ENCODE measurements at regions not wholly inside any gene's neighbourhood (a gene's known extent, or its start where the extent isn't known, plus 50 kb on each side); places are given as distances from the start of the nearest gene placed in this dataset.

- intact Hi-C loops (cut with micrococcal nuclease) = no loop called here
- no peak for ATAC-seq
- no peak for DNase-seq
These were observed 68.9 kb upstream of the KDM7A start for GRCh38 chr7:140245611-140246105.

- ATAC-seq (peak; percentile 64), DNase-seq (peak; percentile 37)
- intact Hi-C loops (cut with micrococcal nuclease) = no loop called here
These were observed 65.6 kb upstream of the KDM7A start for GRCh38 chr7:140242057-140243031.

- DNase-seq (no peak), ATAC-seq (no peak)
- intact Hi-C loops (cut with micrococcal nuclease) = no loop called here
These were observed 62.8 kb upstream of the KDM7A start for GRCh38 chr7:140239653-140239935.

GRCh38 chr7:140238778-140239652, 62.2 kb upstream of the KDM7A start:
- ATAC-seq (no peak), DNase-seq (no peak)
- intact Hi-C loops (cut with micrococcal nuclease) = no loop called here

GRCh38 chr7:140237390-140237789, 60.6 kb upstream of the KDM7A start:
- DNase-seq (no peak), ATAC-seq (no peak)
- intact Hi-C loops (cut with micrococcal nuclease) = no loop called here

GRCh38 chr7:140236626-140237025, 59.8 kb upstream of the KDM7A start:
- DNase-seq (no peak), ATAC-seq (no peak)
- intact Hi-C loops (cut with micrococcal nuclease) = no loop called here

GRCh38 chr7:140235114-140235513, 58.3 kb upstream of the KDM7A start:
- ATAC-seq (no peak), DNase-seq (no peak)
- intact Hi-C loops (cut with micrococcal nuclease) = no loop called here

GRCh38 chr7:140232957-140233917, 56.5 kb upstream of the KDM7A start:
- intact Hi-C loops (cut with micrococcal nuclease) = no loop called here
- ATAC-seq (no peak), DNase-seq (no peak)

- ATAC-seq (no peak), DNase-seq (no peak)
- intact Hi-C loops (cut with micrococcal nuclease) = no loop called here
These were observed 55.1 kb upstream of the KDM7A start for GRCh38 chr7:140231771-140232491.

- intact Hi-C loops (cut with micrococcal nuclease) = no loop called here
- peak; percentile 75 for ATAC-seq
- DNase-seq = peak; percentile 60
These were observed 54.3 kb upstream of the KDM7A start for GRCh38 chr7:140230861-140231770.

- DNase-seq (peak; percentile 74), ATAC-seq (peak; percentile 71)
- intact Hi-C loops (cut with micrococcal nuclease) = no loop called here
These were observed 53.7 kb upstream of the KDM7A start for GRCh38 chr7:140230516-140230860.

GRCh38 chr7:140229591-140230515, 53.1 kb upstream of the KDM7A start:
- ATAC-seq (peak; percentile 26), DNase-seq (peak; percentile 48)
- intact Hi-C loops (cut with micrococcal nuclease) = no loop called here

- intact Hi-C loops (cut with micrococcal nuclease) = no loop called here
- DNase-seq = no peak
These were observed 52.3 kb upstream of the KDM7A start for GRCh38 chr7:140229101-140229525.

More at GRCh38 chr7:140229101-140229525, 52.3 kb upstream of the KDM7A start:
- ATAC-seq = no peak

Data from left ventricle myocardium superior (tissue), 1 donor.